HS-27A (cell line): ENCODE measurements at regions not wholly inside any gene's neighbourhood (a gene's known extent, or its start where the extent isn't known, plus 50 kb on each side); places are given as distances from the start of the nearest gene placed in this dataset.
"Not testable (repeated sequence)": the region's sequence is repeated elsewhere in the genome, so short reads cannot be mapped to it uniquely, and the experiment has no call there.

ENCODE experiments used
- DNase-seq: peaks from one replicate; pipeline ENCODE4 v3.0.0-alpha.2; 2012; ENCODE audit warnings: low read depth, missing footprints

DNA sequence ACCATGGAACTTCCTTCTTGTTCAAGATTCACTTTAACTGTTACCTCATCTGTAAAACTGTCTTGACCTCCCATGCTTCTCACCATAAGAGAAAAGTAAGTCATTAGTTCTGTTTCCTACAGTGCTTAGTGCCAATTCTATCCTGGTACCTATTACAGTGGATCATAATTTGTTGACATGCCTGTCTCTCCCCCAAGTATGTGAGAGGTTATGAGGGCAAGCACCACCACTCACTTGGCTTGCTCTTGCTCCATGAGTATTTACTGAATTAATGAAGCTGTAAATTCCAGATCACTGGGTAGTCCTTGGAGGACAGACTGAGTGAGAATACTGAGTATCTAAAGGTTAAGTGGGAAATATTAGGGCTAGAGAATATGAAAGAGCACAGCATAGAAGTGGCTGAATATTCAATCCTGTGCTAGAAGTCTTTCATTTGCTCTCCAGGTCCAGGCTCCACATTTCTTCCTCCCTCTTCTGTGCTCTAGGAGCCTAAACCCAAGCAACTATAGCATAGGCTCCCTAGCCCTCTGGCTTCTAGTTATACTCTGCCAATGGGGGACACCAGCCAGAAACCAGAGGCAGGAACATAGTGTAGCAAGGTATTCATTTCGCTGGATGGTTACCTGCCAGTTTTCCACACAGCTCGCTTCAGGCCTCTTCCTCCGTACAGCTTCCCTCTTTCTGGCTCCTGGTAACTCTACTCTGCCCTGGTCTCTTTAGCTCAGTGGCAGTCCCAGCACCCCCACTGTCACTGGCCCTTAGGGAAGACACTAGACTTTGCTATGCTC is 118.2 kb upstream of the SLC5A12 start:
- DNase-seq: no peak

- DNase-seq: peak; percentile 52
Observed at GRCh38 chr11:26841818-26842473, 120.1 kb upstream of the SLC5A12 start.

DNA sequence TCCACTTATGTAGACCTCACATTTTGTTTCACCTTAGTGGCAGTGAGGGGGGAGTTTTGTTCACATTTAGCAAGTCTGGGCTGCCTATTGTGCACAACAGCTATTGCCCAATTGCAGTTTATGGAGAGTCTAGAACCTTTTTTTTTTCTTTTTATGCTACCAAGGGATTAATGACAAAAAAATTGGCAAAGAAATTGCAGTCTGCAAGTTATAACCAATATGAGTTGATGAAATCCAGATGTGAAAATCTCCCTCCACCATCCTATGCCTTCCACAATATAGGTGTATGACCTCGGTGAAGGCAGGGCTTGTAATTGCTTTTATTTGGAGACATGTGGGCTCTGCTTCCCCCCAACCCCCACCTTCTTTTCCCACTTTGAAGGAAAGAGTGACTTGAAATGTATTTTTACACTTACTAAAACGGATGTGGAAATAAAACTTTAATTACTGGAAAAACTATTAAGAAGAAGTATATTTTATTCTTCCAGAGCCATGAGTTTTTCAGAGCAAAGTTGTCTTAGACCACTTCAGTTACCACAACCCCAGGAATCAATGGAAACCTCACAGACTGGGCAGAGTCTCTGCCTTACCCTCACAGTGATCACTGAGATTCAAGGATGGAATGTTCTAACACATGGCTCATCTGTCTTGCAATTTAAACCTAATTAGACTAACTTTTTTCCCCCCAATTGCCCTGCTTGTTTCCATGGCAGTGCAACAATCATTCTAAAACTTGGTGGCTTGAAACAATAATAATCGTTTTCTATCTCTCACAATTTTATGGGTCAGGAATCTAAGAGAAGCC is 120.8 kb upstream of the SLC5A12 start:
- DNase-seq: no peak

DNA sequence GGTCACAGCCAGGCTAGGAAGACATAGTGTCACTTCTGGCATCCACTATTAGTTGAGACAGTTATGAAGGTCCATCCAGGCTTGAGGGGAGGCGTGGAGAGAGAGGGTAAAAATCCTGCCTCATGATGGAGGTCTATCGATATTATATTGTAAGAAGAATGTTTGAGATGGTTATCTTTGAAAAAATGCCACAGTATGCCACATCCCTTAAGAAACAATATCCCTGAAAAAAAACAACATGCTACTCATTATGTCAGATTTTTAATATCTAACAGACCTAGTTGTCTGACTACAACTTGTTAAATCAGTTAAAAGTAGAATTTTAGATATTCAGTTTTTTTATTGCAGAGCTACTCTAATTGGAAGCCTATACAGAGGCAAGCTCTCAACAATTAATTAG is 121.7 kb upstream of the SLC5A12 start:
- DNase-seq: no peak

DNA sequence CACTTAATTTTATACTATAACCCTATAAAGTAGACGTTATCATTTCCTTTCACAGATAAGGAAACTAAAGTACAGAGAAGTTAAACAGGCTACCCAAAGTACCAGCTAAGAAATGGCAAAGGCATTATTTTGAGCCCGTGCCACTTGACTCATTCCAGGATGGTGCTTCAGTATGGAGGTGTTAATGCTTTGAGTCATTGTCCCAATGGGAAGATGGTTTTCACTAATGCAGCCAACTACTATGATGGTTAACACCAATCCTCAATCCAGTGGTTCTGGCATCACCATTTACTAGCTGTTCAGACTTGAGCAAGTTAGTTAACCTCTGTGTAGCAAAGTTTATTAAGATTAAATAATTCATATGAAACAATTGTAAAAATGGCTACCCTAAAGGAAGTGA is 123.1 kb upstream of the SLC5A12 start:
- DNase-seq: no peak

- DNase-seq: no peak
Observed at GRCh38 chr11:26846227-26846626, 124.4 kb upstream of the SLC5A12 start.

- DNase-seq: no peak
Observed at GRCh38 chr11:26847459-26847858, 125.6 kb upstream of the SLC5A12 start.

- no peak for DNase-seq
Observed at GRCh38 chr11:26847977-26848376, 126.1 kb upstream of the SLC5A12 start.

GRCh38 chr11:26849036-26849435 is 127.2 kb upstream of the SLC5A12 start:
- no peak for DNase-seq

GRCh38 chr11:26851291-26851690 is 129.4 kb upstream of the SLC5A12 start:
- no peak for DNase-seq

GRCh38 chr11:26851696-26852095 is 129.8 kb upstream of the SLC5A12 start:
- DNase-seq: no peak

DNA sequence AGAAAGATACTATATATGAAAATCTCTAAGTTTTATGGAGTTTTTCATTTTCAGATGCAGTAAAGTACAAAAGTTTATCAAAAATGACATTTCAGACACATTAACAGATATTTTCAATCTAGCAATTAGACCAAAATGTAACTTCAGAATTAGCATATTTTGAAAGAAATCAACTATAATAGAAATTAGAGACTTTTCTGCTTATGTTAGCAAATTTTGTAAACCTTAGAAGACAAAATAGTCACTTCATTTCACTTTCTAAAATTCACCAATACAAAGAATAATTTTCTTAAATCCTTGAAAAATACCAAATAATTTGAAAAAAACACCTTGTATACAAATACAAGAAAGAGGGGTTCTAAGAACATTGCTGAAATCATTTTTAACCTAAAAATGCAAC is 135.8 kb upstream of the FIBIN start:
- no peak for DNase-seq

GRCh38 chr11:26859416-26859815 is 134.5 kb upstream of the FIBIN start:
- no peak for DNase-seq

DNA sequence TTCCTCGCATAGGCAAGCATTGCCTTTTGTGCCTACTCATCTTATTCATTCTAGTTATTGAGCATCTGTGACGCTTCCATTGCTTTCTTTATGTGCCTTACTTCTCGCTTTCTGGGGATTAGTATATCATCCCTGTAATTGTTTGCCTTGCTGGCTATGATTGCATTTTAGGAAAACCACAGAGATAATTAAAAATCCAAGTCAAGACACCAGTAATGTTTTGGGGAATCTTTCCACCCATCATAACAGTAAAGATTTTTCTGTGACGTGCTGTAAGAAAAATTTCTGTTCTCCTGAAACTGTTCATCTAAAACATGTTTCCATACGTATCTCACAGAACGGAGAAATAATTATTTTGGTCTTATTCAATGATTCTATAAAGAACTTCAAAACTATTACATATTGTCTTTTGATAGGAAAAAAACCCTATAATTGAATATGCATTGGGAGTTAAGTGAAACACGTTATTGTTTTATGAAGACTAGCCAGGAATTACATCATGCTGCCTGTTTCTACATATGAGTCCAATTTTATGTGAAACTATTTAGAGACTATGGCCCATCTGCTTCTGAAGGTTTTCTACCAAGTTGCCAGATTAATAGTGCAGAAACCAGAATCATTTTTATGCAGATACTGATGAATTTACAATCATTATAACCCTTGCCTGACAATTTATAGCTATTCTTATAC is 133.7 kb upstream of the FIBIN start:
- no peak for DNase-seq

- no peak for DNase-seq
Observed at GRCh38 chr11:26860895-26861294, 133.0 kb upstream of the FIBIN start.

DNA sequence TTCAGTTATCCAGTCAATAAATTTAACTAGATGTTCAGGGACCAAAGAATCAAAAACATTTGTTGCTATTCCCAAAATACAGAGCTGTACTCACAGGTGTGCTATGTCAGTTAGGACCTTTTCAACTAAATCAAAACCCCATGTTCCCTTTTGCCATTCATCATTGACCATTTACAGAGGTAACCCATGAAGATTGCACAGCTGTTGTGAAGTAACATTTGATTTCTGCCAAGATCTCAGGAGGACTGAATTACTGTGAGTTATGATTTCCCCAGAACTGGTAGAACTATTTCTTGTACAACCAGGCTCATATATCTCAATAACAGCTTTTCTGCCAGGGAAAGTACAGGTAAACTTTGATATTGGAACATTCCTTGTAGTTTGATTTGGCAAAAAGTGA is 131.1 kb upstream of the FIBIN start:
- no peak for DNase-seq

DNA sequence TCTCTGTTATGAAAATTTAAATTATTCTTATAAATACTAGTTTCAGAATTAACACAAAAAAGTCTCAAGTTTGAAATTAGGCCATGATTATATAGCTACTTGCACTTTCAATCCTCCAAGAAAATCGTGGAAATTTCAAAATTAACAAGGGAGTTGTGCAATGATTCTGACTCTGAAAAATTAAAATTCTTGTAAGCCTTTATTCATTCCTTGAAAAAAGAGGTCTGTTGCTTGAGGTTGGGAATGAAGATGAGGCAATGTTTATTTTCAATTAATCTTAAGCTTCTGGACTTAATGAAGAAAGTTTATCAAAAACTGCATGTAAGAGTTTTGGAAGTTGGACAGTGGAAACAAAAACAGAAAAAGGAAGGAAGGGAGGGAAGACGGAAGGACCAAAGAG is 128.2 kb upstream of the FIBIN start:
- DNase-seq: no peak

DNA sequence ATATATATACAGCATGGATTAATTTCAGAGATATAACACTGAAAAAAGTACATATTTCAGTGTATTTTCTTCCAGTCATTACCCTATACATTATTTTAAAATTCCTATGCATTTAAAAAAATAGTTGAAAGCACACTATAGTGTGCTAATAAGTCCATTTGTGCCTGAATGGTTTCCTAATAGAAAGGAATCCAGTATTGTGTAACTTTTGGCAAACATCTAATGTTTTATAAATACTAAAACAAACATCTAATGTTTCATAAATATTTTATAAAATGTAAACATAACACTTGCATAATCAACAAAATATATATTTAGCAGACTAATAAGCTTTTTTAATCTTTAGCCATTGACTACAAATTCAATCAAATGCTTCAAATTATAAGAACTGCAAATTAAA is 126.6 kb upstream of the FIBIN start:
- no peak for DNase-seq

GRCh38 chr11:26878959-26879581 is 114.8 kb upstream of the FIBIN start:
- DNase-seq: no peak

DNA sequence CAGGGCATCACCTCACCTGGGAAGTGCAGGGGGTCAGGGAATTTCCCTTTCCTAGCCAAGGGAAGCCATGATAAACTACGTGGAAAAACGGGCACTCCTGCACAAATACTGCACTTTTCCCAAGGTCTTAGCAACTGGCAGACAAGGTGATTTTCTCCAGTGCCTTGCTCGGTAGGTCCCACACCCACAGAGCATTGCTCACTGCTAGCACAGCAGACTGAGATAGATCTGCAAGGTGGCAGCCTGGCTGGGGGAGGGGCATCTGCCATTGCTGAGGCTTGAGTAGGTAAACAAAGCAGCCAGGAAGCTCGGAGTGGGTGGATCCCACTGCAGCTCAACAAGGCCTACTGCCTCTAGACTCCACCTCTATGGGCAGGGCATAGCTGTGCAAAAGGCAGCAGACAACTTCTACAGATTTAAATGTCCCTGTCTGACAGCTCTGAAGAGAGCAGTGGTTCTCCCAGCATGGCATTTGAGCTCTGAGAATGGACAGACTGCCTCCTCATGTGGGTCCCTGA is 111.5 kb upstream of the FIBIN start:
- not testable (repeated sequence) for DNase-seq

DNA sequence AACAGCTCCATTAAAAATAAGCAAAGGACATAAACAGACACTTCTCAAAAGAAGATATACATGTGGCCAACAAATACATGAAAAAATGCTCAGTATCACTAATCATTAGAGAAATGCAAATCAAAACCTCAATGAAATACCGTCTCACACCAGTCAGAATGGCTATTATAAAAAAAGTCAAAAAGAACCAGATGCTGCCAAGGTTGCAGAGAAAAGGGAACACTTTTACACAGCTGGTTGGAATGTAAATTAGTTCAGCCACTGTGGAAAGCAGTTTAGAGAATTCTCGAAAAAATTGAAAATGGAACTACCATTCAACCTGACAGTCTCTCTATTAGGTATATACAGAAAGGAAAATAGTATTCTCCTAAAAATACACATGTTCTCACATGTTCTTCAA is 102.4 kb upstream of the FIBIN start:
- no peak for DNase-seq

- peak; percentile 9 for DNase-seq
Observed at GRCh38 chr11:26896719-26897118, 97.2 kb upstream of the FIBIN start.
